GM12872 (cell line): ENCODE measurements at regions not wholly inside any gene's neighbourhood (a gene's known extent, or its start where the extent isn't known, plus 50 kb on each side); places are given as distances from the start of the nearest gene placed in this dataset.

Experiments
- TF ChIP-seq, protein P1 (sequence below): IDR thresholded peaks from 3 replicates; pipeline ENCODE4 v1.5.1; 2011; ENCODE audit warnings: low read depth, mild to moderate bottlenecking, low read length, moderate library complexity; ENCODE audit not compliant: insufficient read depth

DNA sequence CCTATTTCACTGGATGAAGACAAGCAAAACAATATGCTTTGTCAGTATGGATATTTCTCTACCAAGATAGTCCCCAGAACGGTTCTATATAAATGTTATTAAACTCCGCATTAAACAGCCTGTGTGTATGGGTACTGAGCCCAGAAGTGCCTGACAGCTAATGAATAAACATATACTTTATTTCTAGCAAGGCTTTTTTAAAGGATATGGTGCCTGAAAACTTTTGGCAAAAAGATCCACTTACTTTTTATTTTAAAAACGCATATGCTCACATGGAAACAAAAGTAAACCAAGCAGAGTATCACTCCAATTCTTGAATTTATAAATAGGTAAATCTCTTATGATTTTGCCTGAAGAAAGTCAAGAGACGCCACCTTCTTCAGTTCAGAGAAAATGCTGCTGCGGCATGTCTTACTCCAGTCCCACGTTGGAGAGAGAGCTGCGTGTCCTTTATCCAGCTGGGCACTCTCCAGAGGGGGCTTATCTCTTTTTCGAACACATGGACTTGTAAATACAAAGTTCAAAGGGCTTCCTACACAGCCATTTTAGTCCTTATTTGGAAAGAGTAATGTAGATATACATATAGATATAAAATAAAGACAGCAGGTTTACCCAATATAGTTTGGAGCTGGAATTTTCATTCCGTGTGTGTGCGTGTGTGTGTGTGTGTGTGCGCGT is 264.2 kb downstream of the ADAMTS20 start:
- TF ChIP-seq, protein P1, sequence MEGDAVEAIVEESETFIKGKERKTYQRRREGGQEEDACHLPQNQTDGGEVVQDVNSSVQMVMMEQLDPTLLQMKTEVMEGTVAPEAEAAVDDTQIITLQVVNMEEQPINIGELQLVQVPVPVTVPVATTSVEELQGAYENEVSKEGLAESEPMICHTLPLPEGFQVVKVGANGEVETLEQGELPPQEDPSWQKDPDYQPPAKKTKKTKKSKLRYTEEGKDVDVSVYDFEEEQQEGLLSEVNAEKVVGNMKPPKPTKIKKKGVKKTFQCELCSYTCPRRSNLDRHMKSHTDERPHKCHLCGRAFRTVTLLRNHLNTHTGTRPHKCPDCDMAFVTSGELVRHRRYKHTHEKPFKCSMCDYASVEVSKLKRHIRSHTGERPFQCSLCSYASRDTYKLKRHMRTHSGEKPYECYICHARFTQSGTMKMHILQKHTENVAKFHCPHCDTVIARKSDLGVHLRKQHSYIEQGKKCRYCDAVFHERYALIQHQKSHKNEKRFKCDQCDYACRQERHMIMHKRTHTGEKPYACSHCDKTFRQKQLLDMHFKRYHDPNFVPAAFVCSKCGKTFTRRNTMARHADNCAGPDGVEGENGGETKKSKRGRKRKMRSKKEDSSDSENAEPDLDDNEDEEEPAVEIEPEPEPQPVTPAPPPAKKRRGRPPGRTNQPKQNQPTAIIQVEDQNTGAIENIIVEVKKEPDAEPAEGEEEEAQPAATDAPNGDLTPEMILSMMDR = no peak

DNA sequence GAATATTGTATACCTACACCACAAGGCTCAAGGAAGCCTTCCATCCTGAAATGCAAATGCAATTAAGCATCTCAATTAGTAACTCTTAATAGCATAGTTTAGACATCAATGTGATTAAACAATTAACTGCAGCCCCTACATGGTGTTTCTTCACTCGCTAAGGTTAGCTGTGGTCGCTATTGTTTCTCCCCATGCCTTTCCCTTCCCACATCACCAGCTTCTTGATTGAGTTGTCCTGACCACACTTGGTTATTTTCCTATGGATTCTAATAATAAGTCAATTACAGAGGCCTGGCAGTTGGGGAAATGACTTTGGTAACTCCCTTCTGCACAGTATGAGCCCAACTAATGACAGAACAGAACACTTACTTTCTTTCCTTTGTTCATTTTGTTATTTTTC is 265.0 kb downstream of the ADAMTS20 start:
- TF ChIP-seq, protein P1 = no peak

DNA sequence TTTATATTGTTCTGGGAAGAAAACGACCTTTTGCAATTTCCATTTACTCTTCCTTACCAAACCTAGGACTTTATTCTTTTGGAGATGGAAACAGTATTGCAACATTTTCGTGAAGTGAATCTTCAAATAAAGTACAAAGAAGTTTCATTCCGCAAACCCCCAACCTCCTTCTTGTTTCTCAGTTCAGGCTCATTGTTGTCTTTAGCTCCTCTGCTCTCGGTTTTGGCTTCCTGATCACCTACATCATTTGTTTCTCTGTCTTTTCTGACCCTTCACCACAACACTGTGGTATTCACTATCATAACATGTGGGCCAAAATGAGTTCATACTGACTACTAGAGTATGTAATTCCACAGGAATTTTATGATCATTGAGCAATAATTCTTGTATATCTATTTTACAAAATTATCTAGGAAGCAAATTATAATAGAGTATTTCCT is 266.8 kb downstream of the ADAMTS20 start:
- TF ChIP-seq, protein P1 = no peak

DNA sequence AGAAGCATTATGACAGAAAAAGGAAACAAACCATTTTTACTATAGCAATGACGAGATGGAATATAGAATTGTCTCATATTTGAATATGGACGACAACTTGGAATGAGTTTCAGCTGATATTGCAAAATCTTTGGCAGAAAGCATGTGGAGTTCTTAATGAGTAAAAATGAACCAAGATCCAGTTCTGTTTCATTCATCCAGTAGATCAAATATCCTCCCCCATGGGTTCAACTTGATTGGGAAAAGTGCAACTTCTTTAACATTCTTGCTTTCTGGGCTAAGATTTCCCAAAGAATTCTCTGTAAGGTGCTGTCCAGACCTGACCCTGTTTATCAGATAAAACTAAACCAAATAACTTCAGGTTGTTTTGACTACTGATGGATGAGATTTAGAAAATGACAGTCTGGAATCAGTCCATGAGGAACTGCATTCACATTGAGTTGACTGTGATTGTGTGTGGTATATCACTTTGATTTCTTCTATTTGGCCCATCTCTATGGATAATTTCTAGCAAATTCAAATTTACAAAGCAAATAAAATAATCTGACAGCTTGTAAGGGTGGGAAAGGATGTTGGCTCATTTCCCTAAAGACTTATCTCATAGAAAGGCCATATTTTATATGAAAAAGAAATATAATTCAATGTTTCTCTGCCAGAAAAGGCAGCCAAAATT is 267.4 kb downstream of the ADAMTS20 start:
- TF ChIP-seq, protein P1 = no peak

DNA sequence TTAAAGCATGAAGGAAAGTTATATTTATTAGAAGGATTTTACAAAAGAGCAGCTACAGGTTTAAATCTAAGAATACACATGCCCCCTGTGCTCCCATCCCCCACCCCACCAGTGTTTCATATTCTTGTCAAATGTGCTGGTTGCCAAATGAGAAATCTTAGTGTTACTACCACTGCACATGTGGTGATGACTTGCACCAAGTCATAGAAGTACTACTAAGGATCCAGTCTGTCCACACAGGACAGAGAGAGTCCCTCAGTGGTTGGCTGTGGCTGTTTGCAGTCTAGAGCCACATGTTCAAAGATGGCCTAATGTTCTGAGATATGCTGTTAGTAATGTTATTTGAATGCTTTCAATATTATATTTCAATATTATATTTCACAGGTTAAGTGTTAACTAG is 268.8 kb downstream of the ADAMTS20 start:
- TF ChIP-seq, protein P1 = no peak

DNA sequence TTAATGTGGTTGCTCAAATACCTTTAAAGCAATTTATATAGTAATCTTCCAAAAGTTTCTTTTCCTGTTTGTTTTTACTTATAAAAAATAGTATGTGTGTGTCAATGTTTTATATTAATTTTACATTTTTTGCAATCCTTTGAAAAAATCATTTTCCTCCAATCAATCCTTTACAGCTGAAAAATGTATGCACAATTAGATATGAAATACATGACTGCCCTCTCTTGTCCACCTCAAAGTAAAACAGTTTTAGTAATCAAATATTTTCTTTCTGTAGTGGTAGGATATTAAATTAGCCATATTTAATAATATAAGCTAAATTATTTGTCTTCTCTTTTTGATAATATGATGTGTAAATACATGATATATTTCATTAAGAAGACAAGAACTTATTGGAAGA is 269.9 kb downstream of the ADAMTS20 start:
- TF ChIP-seq, protein P1 = no peak

DNA sequence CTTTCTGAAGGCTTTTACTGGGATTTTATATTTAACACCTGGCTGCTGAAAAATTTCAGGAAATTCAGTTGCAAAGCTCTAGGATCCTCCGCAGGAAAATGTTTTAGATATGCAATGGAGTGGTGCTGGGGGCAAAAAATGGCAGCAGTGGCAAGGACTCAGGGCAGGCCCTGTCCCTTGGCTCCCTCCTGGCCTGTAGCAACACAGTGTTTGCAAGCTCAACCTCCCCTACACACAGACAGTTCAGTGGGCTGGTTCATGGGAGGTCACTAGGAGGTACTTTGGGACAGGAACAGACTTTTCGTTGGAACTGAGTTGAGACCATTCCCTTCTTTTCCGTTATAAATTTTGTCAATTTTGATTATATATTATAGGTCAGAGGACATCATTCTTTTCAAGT is 270.4 kb downstream of the ADAMTS20 start:
- TF ChIP-seq, protein P1 = no peak
